Keratinocyte (primary cell): ENCODE measurements at regions not wholly inside any gene's neighbourhood (a gene's known extent, or its start where the extent isn't known, plus 50 kb on each side); places are given as distances from the start of the nearest gene placed in this dataset.

Experiments
- DNase-seq: peaks from one replicate; pipeline ENCODE4 v3.0.0-alpha.2; 2011; ENCODE audit warnings: low read depth, missing footprints, low spot score
- FAIRE-seq: peaks from 2 replicates; lab custom pipeline; 2011; peaks lifted over from hg19 to GRCh38; lab: Jason Lieb, UNC
- H2AFZ ChIP-seq: 2 replicates; pipeline ENCODE4 v1.6.0; 2012; ENCODE audit warnings: low read length, control low read depth, inconsistent platforms; ENCODE audit not compliant: control insufficient read depth
- H3K27ac ChIP-seq: 2 replicates; pipeline ENCODE4 v1.5.1; 2011; ENCODE audit warnings: low read length; ENCODE audit not compliant: control insufficient read depth, insufficient read depth
- H3K27me3 ChIP-seq: 3 replicates; pipeline ENCODE4 v1.6.0; 2011; ENCODE audit warnings: low read length; ENCODE audit not compliant: control insufficient read depth, insufficient read depth; ENCODE audit errors: extremely low read depth
- H3K36me3 ChIP-seq, 2 experiments: 2 replicates in 1 of 2; 3 replicates in 1 of 2; pipeline ENCODE4 v1.5.1; 2011; ENCODE audit warnings: low read length in 2 of 2, mild to moderate bottlenecking in 1 of 2; ENCODE audit not compliant: control insufficient read depth in 2 of 2, insufficient read depth in 2 of 2; ENCODE audit errors: extremely low read depth in 1 of 2
- H3K4me1 ChIP-seq: 3 replicates; pipeline ENCODE4 v1.5.1; 2011; ENCODE audit warnings: low read length; ENCODE audit not compliant: control insufficient read depth, insufficient read depth; ENCODE audit errors: extremely low read depth
- H3K4me2 ChIP-seq: 3 replicates; pipeline ENCODE4 v1.6.0; 2011; ENCODE audit warnings: low read depth, low read length; ENCODE audit not compliant: control insufficient read depth, insufficient read depth; ENCODE audit errors: extremely low read depth
- H3K4me3 ChIP-seq, 3 experiments: fragments of 200-600 bp in 1 of 3; sonication (generic) in 1 of 3; 2 replicates in 2 of 3; 3 replicates in 1 of 3; pipeline ENCODE4 v1.5.1; 2011 to 2016; ENCODE audit warnings: low read length in 3 of 3, mild to moderate bottlenecking in 3 of 3, control low read depth in 2 of 3, inconsistent platforms in 1 of 3, low read depth in 1 of 3, mixed read lengths in 1 of 3, mixed run types in 1 of 3, moderate library complexity in 1 of 3; ENCODE audit not compliant: control insufficient read depth in 2 of 3, insufficient read depth in 2 of 3; ENCODE audit errors: extremely low read depth in 1 of 3
- H3K79me2 ChIP-seq: 2 replicates; pipeline ENCODE4 v1.6.0; 2012; ENCODE audit warnings: low read length; ENCODE audit not compliant: control insufficient read depth, insufficient read depth
- H3K9ac ChIP-seq: 3 replicates; pipeline ENCODE4 v1.6.0; 2011; ENCODE audit warnings: low read length; ENCODE audit not compliant: control insufficient read depth, insufficient read depth; ENCODE audit errors: extremely low read depth
- H3K9me1 ChIP-seq: 3 replicates; pipeline ENCODE4 v1.6.0; 2011; ENCODE audit warnings: low read length; ENCODE audit not compliant: control insufficient read depth, insufficient read depth; ENCODE audit errors: extremely low read depth
- H3K9me3 ChIP-seq: 2 replicates; pipeline ENCODE4 v1.5.1; 2012; ENCODE audit warnings: low read depth, low read length; ENCODE audit not compliant: control insufficient read depth
- H4K20me1 ChIP-seq: 3 replicates; pipeline ENCODE4 v1.6.0; 2011; ENCODE audit warnings: low read length; ENCODE audit not compliant: control insufficient read depth, insufficient read depth; ENCODE audit errors: extremely low read depth
- EZH2 ChIP-seq: IDR thresholded peaks from one replicate; pipeline ENCODE4 v1.6.1; 2012; ENCODE audit warnings: inconsistent platforms, mild to moderate bottlenecking, low read length, moderate library complexity
- dilution Hi-C: fragments of 300-500 bp; cut with MboI; formaldehyde crosslinking; loops from one replicate; pipeline ENCODE4 v1.7.0; 2020; ENCODE audit warnings: low sequenced_read_pairs; ENCODE audit not compliant: extremely low pct_ligation_motif_present
- TF ChIP-seq, protein P1 (sequence below), 3 experiments: IDR thresholded peaks in 1 of 3; conservative IDR thresholded peaks in 1 of 3; optimal IDR thresholded peaks in 1 of 3; 2 replicates in 2 of 3; 3 replicates in 1 of 3; pipeline versions ENCODE3 to v1.5.1; 2011; ENCODE audit warnings: low read length in 3 of 3, mild to moderate bottlenecking in 3 of 3, moderate library complexity in 2 of 3, control low read depth in 1 of 3, inconsistent platforms in 1 of 3; ENCODE audit not compliant: insufficient read depth in 2 of 3; ENCODE audit errors: extremely low read depth in 1 of 3

GRCh38 chr20:59398537-59399205, 98.3 kb downstream of the EDN3 start:
- DNase-seq (no peak), FAIRE-seq (no peak)
- TF ChIP-seq EZH2: no peak
- TF ChIP-seq, protein P1, sequence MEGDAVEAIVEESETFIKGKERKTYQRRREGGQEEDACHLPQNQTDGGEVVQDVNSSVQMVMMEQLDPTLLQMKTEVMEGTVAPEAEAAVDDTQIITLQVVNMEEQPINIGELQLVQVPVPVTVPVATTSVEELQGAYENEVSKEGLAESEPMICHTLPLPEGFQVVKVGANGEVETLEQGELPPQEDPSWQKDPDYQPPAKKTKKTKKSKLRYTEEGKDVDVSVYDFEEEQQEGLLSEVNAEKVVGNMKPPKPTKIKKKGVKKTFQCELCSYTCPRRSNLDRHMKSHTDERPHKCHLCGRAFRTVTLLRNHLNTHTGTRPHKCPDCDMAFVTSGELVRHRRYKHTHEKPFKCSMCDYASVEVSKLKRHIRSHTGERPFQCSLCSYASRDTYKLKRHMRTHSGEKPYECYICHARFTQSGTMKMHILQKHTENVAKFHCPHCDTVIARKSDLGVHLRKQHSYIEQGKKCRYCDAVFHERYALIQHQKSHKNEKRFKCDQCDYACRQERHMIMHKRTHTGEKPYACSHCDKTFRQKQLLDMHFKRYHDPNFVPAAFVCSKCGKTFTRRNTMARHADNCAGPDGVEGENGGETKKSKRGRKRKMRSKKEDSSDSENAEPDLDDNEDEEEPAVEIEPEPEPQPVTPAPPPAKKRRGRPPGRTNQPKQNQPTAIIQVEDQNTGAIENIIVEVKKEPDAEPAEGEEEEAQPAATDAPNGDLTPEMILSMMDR (optimal IDR thresholded peaks at IDR 0.05 in 1 of 3, IDR thresholded peaks at IDR 0.05 in 1 of 3, conservative IDR thresholded peaks at IDR 0.05 in 1 of 3; ENCODE audit: extremely low read depth in 1 of 3, insufficient read depth in 2 of 3, low read length in 3 of 3): no peak
- Histone ChIP-seq H3K9me1 (no peaks in the 10 kb centered on the region), H2AFZ (no peak overlapping the region), H3K9ac (no peak overlapping the region), H3K9me3 (no peaks in the 10 kb centered on the region), H4K20me1 (no peaks in the 10 kb centered on the region), H3K4me1 (no peaks in the 10 kb centered on the region), H3K27ac (no peak overlapping the region), H3K4me3 (no peak overlapping the region), H3K36me3 (no peaks in the 10 kb centered on the region), H3K27me3 (peaks cover 26% of the 10 kb centered on the region), H3K79me2 (no peaks in the 10 kb centered on the region), H3K4me2 (no peak overlapping the region)
- dilution Hi-C loops: no loop called here

DNA sequence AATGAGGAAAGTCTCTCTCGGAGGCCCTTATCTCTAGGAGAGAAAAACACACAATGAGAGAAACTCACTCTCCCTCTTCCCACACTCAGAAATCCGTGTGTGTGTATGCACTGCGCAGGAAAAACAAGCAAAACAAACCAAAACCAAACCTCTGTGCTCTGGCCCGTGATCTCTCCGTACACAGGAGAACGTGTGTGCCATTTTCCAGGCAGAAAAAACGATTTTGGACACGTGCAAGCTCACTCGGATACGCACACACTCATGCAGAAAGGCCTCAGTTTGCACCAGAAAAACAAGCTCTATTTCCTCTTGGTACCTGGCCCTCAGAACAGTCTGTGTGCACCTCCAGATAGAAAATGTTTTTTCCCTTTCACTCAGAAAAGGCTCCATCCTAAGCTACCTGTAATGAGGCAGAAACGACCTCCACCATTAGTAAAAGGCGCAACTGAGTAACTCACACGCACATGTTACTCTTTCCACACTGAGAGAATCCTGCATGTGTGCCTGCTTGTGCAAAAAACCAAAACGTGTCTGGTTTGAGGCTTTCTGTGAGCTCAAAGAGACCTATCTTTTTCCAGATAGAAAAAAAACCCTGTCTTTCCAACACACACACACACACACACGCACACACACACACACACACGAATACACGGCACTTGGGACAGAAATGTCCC, 99.2 kb downstream of the EDN3 start:
- FAIRE-seq (no peak), DNase-seq (no peak)
- H3K27me3 ChIP-seq: peaks cover 35% of the 10 kb centered on the region
- H3K36me3 ChIP-seq: no peaks in the 10 kb centered on the region
- H3K4me1 ChIP-seq: no peaks in the 10 kb centered on the region
- TF ChIP-seq EZH2: no peak
- TF ChIP-seq, protein P1 (optimal IDR thresholded peaks at IDR 0.05 in 1 of 3, IDR thresholded peaks at IDR 0.05 in 1 of 3, conservative IDR thresholded peaks at IDR 0.05 in 1 of 3; ENCODE audit: extremely low read depth in 1 of 3, insufficient read depth in 2 of 3, low read length in 3 of 3): no peak
- H3K9me1 ChIP-seq: no peaks in the 10 kb centered on the region
- no peak overlapping the region for H2AFZ ChIP-seq
- no peak overlapping the region for H3K4me2 ChIP-seq
- no peaks in the 10 kb centered on the region for H3K79me2 ChIP-seq
- H3K9ac ChIP-seq: no peak overlapping the region
- dilution Hi-C loops: no loop called here
- no peak overlapping the region for H3K27ac ChIP-seq
- H4K20me1 ChIP-seq: no peaks in the 10 kb centered on the region
- no peak overlapping the region for H3K4me3 ChIP-seq
- H3K9me3 ChIP-seq: no peaks in the 10 kb centered on the region
